Stimulated activated CD8-positive, alpha-beta memory T cell treated with anti-CD3 and anti-CD28 coated beads, Interleukin-7, amount 100 ng/mL, for 4 hours (primary cell): ENCODE measurements at regions not wholly inside any gene's neighbourhood (a gene's known extent, or its start where the extent isn't known, plus 50 kb on each side); places are given as distances from the start of the nearest gene placed in this dataset.

Source experiments
- DNase-seq, 2 donors: peaks; one replicate each; pipeline ENCODE4 v3.0.0-alpha.2; 2020; ENCODE audit warnings: low read depth in 2 of 2

DNA sequence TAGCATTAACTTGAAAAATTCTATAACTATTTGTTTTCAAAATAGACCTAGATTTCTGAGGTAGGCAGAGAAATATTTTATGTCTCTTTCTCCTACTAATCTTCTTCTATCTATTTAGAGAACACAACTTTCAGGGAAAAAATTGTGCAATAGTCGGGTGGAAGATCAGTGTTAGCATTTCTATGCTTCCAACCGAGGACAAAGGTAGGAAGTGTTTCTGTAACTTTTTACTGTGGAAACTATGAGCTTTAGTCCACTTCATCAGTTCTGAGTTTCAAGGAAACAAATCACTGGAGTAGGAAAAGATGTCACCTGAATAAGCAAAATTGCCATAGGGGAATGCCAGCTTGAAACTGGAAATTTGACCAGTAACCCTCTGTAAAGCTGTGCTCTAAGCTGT is 207.7 kb upstream of the CTAGE1 start:
- no peak for DNase-seq

DNA sequence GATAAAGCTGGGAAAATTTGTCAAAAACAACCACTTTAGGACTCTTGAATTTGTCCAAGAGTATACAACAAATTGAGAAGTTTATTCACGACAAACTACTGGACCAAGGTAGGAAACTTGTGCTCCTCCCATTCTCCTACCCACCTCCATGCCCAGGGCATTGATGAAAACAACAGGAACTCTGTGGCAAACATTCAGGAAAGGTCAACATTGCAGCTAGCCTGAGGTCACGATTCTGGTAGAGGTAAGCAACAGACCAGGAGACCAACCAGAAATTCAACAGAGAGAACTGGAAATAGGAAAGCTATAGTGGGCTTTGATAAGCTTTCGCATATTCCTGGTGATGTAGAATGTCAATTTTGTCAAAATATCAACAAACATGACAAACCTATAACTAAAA is 209.1 kb upstream of the CTAGE1 start:
- DNase-seq, result no peak

DNA sequence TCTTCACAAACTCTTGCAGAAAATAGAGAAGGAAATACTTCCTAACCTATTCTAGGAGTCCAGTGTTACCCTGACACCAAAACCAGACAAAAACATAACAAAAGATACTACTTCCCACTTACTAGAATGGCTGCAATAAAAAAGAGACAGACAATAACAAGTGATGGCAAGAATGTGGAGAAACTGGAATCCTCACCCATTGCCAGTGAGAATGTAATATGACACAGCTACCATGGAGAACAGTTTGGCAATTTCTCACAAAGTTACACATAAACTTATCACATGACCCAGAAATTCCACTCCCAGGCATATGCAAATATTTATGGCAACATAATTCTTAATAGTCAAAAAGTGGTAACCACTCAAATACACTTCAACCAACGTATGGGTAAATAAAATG is 209.8 kb upstream of the CTAGE1 start:
- no peak for DNase-seq

DNA sequence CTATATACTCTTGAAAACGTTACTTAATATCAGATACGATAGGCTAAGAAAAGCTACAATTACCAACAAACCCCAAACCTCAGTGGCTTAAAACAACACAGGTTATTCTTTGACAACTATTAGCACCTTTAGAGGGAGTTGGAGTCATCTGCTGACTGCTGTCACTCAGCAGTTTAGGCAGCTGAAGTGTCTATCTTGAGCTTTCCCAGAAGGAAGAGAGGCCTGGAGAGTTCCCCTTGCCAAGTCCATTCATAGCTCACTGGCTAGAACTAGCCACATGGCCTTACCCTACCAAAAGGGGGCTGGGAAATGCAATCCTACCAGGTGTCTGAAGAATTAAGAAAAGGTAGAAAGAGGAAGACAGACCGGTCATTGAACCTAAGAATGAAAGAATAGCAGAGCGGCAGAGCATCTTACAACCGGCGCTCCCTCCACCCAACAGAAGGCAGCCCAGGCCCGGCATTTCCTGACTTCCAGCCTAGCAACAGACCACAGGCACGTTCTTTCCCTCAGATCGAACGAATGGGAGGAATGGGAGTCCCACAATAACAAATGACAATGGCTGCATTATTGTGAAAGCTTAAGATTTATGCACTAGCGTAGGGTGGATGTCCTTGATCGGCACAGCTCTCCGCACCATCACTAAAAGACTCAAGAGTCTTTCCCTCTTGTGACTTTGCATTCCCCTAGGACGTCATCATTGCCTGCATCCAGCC is 211.2 kb upstream of the CTAGE1 start:
- no peak for DNase-seq

DNA sequence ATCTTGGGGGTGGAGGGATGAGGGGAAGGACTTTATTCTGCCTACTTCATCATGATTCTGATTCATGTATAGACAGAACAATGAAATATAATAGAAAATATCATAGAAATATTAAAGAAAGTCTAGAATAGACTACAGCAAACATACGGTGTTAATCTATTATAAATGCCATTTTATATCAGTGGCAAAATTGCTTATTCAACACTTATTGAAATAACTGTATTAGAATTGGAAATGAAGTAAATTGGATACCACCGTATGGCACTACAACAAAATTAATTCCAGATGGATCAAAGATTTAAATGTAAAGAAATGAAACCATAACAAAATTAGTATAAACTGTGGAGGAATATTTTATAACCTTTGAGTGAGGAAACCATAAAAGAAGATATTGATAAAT is 213.3 kb upstream of the CTAGE1 start:
- no peak for DNase-seq

DNA sequence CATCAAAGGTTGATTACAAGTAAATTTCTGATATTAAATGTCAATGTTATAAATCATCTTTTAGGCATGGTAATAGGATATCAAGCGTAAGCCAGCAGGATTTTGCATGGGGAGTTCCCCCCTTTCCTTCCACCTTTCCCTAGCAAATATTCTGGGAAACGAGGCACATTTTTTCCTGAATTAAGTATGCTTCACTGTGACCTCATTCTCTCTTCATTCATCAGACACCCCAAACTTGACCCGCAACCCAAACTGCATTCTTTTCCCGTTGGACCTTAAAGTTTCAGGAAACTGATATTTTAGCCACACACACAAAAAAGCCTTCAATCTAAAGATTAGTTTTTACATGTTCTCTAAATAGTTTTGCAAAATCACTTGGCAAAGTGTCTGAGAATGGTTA is 214.5 kb upstream of the CTAGE1 start:
- no peak for DNase-seq

DNA sequence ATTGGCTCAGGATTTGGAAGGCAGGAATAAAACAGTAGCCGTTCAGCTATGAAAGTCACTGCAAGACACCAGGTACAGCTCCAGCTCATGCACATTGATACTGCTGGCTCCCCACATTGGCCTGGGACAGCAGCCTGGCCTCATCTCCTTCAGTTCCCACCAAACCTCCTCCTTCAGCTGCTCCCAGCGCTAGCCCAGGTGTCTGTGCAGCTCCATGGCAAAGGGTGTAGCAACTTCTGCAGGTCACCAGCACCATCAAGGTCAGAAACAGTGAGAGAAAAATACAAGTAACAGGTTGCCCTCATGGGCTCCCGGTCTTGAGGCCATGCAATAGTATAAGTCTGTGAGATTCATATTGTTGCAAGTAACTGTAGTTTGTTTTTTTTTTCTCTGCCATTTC is 216.7 kb upstream of the CTAGE1 start:
- DNase-seq, result no peak

DNA sequence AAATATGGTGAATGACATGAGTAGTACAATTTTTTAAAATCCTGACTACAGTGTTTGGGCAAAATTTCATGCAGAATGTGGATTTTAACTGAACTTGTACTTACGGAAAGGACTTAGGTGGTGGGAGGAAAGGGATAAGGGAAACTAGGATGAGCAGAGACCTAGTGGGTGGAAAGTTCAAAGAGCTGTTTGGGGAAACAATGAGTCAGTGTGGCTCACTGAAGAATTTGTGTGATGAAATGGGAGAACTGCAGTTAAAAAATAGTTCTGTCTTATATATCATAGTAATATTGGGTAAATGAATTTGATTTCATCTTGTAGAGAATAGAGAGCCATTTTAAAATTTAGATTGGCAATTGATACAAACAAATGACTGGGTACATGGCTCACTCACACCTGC is 220.1 kb upstream of the CTAGE1 start:
- DNase-seq, result no peak

DNA sequence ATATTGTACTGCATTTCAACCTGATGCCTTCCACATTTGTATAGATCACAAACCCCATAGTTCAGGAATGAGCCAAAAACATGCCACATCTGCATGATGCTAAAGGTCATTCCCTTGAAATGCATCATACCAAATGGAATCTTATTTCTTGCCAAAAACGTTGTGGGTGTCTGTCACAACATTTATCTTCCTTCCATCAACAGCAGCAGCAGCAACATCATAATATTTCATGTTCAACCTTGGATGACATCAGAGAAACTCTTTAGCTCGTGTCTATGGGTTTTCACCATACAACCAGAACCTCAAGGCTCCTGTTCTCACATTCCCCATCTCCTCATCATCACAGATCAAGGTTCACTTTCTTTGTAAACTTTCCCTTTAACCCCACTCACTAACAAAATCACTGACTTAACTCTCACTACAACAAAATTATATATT is 221.3 kb upstream of the CTAGE1 start:
- no peak for DNase-seq

DNA sequence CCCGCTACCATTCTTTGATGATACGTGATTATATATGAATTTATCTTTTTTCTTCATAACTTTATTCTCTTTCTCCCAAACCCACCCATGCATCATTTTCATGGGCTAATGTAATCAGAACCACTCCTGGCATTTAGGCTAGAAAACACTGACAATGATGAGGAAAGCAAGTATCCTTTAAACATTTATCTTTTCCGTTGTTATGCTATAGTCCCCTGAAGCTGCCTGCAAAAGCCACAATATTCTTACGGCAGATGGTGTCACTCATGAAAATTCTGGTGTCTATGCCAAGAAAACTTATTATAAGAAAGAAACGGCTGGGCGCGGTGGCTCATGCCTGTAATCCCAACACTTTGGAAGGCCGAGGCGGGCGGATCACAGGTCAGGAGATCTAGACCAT is 221.8 kb upstream of the CTAGE1 start:
- no peak for DNase-seq

DNA sequence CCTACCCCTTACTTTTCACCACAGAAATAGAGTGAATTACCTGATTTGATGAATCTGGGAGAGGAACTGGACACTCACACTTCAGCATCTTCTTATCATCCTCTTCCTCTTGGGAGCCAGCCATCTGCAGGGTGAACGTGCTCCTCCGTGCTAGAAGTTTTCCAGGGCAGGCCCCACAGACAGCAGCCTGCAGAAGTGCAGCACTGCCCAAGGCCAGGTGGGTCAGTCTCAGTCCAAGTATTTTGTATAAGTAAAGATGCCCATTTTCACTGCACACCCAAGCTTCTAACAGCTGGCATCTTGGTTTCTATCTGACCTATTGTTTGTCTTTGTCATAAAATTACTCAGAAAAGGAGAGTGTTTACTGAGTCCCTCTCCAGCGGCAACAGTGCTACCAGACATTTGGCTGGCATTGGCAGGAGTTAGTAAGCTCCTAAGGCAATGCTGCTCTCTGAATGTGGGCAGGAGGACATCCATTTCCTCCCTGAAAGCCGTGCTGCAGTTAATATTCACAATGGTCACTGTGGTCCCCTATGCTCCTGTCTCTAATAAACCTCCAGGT is 222.6 kb upstream of the CTAGE1 start:
- no peak for DNase-seq

DNA sequence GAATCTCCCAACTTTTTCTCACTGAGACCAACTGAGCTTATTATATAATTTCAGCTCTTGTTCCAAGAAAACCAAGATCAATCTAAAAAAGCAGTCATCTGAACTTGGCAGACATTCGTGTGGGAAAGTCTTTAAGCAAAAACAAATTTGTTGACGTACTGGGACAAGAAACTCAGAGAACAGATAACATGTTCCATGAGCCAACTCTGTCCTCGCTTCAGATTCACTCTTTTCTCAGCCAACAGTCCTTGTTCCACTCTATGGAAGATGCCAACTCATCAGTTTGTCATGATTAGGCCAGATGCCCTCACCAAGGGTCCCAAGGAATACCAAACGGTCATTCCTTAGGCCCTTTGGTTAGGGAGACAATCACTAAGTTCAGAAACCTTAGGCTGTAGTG is 224.2 kb upstream of the CTAGE1 start:
- DNase-seq, result no peak

DNA sequence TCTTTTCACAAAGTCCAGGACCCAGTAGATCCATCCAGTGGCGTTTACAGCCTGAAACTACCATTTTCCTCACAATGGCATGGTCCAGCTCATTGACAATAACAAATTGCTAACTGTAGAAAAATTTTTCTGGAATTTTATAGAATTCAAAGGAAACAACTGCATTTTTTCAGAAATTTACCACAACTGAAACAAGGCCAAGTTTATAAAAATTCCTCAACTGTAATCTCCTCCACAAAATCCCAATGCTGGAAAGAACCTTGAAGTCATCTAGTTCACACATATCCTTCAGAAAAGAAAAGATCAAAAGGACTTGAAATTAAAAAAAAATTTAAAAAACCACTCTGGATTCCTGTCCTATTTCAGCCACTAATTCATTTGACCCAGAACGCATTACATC is 226.0 kb upstream of the CTAGE1 start:
- DNase-seq, result no peak

DNA sequence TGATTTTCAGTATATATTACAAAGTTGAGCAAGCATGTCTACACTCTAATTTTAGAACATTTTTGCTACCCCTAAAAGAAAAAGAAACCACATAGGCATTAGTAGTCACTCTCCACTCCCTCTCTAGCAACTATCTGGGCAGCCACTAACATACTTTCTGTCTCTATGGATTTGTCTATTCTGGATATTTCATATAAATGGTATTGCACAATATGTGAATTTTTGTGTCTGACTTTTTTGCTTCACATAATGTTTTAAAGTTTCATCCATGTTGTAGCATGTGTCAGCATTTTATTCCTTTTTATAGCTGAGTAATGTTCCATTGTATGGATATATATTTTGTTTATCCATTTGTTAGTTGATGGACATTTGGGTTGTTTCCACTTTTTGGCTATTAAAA is 232.5 kb upstream of the CTAGE1 start:
- DNase-seq, result no peak

DNA sequence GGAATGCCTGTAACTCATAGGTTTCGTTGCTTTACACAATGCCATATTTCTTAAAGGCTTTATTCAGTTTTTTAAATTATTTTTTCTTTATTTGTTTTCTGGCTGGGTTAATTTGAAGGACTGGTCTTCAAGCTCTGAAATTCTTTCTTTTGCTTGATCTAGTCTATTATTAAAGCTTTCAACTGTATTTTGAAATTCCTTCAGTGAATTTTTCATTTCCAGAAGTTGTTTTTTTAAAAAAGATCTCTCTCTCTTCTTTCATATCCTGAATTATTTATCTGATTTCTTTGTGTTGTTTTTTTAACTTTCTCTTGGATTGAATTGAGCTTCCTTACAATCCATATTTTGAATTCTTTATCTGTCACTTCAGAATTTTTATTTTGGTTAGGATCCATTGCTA is 239.9 kb upstream of the CTAGE1 start:
- DNase-seq, result no peak

DNA sequence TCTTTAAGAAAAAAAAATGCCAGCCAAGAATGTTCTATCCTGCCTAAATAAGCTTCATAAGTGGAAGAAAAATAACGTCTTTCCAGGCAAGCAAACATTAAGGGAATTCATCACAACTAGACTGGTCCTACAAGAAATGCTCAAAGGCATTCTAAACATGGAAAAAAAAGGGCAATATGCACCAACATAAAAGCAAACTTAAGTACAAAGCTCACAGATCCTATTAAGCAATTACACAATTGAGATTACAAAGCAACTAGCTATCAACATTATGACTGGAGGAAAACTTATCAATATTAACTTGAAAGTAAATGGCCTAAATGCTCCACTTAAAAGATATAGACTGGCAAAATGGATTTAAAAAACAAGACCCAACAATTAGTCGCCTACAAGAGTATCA is 240.6 kb upstream of the CTAGE1 start:
- DNase-seq, result no peak

DNA sequence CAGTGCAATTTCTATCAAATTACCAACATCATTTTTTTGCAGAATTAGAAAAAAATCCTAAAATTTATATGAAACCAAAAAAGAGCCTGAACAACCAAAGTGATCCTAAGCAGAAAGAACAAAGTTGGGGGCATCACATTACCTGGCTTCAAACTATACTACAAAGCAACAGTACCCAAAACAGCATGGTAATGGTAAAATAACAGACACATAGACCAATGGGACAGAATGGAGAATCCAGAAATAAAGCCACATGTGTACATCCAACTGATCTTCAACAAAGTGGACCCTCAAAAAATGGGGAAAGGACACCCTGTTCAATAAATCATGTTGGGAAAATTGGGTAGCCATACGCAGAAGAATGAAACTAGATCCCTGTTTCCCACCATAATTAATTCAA is 245.7 kb upstream of the CTAGE1 start:
- DNase-seq, result no peak

DNA sequence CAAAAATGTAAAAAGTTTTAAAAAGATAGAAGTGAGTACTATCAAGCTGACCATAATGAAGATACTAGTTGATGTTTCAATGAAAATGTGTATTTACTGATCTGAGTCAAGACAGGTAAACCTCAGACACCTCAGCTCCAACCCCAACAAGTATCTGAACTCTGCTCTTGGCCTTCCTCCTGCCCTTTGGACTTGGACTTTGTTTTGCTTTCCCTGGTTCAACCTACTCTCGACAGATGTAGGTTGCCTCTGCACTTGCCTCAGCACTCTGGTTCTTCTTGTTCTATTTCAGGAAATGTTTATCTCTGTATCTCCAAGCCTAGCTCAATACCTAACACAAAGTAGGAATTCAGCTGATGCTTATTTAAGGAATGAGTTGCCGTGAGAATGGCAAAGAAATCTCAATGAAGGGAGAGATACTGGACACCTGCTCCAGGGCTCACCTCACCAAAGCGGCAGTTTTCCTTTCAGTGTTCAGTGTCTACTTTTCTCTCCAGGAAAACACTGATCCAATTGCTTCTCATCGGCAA is 248.8 kb upstream of the CTAGE1 start:
- DNase-seq, result no peak

DNA sequence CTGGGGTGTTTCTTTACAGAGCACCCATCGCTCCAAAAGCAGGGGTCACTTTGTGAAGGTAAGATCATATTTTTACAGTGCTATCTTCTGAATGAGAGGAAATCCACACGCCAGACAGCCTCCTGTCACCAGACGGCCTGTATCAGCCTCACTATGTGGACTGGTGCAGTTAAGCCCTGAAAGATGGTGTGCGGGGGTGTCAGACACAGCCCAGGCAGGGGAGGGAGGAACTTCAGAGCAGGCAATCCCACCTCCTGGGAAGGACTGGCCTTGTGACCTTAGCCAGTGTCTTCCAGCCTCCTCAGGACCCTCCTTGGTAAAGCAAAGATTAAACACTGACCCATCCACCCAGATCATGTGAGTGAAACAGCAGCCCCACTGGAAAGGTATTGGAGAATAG is 249.4 kb upstream of the CTAGE1 start:
- DNase-seq, result no peak

DNA sequence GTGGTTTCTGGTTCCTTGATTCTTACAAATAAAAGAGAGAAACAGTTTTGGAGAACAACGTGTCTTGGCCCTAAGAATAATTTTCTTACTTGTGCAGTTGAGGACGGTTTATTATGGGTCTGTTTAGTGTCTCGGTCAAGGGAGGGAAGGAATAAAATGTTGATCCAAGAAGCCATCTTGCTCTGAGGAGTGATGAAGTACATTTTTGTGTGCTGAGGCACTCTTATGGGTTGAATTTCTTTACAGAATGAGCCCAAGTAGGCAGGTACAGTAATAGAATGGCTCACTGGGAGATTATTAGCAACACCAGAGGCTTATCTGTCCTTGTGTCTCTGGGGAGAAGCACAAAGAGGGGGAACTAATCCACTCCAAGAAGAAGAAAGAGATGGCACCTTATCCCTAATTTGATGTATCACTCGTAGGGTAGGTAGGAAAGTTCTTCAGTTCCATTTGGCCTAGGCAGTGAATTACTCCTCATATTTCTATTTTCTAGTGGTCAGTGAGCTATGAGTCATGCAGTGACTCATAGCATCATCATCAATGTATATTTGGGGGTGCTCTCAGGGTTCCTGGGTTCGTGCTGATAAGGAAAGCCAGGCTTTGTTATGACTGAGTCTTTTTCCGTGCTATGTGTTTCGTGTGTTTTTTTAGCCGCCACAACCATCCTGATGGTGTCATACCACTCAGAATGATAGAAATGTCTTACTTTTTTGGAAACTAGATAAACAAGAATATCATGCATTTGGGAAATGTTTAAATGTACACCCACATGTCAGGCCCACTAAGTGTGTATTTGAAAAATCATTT is 250.1 kb upstream of the CTAGE1 start:
- DNase-seq, result no peak

DNA sequence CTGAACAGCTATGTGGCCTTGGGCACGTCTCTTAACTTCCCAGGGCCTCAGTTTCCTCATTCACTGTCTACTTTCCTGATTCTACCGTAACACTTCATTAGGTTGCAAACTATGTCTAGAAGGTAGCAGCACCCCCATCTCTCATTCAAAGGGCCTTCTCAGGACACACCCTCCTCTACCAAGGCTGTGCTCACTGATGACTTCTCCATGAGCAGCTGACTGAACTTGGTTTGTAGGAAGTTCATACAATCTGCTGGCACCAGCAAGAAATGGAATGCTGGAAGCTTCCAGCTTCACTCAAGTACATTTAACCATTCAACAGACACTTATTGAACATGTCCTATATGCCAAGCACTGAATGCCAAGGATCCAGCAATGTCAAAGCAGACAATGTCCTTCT is 250.8 kb upstream of the CTAGE1 start:
- no peak for DNase-seq

DNA sequence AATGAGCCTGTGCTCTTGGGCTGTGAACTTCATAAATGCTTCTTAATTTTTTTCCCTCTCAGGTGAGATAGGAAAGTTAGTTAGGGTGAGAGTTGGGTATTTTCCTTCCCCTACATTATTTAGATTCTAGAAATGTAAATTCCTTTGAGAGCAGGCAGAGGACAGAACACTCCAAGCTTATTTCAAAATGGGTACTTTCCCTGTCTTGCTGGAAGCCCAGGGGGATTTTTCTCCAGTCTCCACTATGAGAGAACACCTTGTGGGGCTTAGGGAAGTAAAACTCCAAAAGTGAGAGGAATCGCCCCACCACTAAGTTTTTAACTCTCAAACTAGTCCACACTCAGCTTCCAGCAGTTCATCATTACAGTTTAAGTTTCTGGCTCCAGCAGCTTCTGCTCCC is 253.2 kb upstream of the CTAGE1 start:
- DNase-seq, result no peak
